Ishikawa (cell line): ENCODE measurements at regions not wholly inside any gene's neighbourhood (a gene's known extent, or its start where the extent isn't known, plus 50 kb on each side); places are given as distances from the start of the nearest gene placed in this dataset.

Source experiments
- CEBPB ChIP-seq: IDR thresholded peaks from 2 replicates; pipeline ENCODE4 v1.6.1; 2012
- EGR1 ChIP-seq: IDR thresholded peaks from 2 replicates; pipeline ENCODE4 v1.6.1; 2012
- EP300 ChIP-seq: IDR thresholded peaks from 2 replicates; pipeline ENCODE4 v1.6.1; 2012; ENCODE audit warnings: borderline replicate concordance
- MAX ChIP-seq: IDR thresholded peaks from 2 replicates; pipeline ENCODE4 v1.6.1; 2012
- NFIC ChIP-seq: IDR thresholded peaks from 2 replicates; pipeline ENCODE4 v1.6.1; 2012
- RAD21 ChIP-seq: IDR thresholded peaks from 2 replicates; pipeline ENCODE4 v1.6.1; 2012; ENCODE audit warnings: low read depth
- REST ChIP-seq: IDR thresholded peaks from 2 replicates; pipeline ENCODE4 v1.6.1; 2012; ENCODE audit warnings: low read depth, mild to moderate bottlenecking
- TAF1 ChIP-seq: IDR thresholded peaks from 2 replicates; pipeline ENCODE4 v1.6.1; 2012; ENCODE audit warnings: low read depth, mild to moderate bottlenecking
- TCF12 ChIP-seq: IDR thresholded peaks from 2 replicates; pipeline ENCODE4 v1.6.1; 2012; ENCODE audit warnings: low read depth
- TEAD4 ChIP-seq: IDR thresholded peaks from 2 replicates; pipeline ENCODE4 v1.6.1; 2012
- USF1 ChIP-seq: IDR thresholded peaks from 2 replicates; pipeline ENCODE4 v1.6.1; 2012
- YY1 ChIP-seq: IDR thresholded peaks from 2 replicates; pipeline ENCODE4 v1.6.1; 2012; ENCODE audit warnings: low read depth
- ZBTB7A ChIP-seq: IDR thresholded peaks from 2 replicates; pipeline ENCODE4 v1.6.1; 2012; ENCODE audit warnings: low read depth

GRCh38 chr22:47304854-47305253 lies 542.4 kb downstream of the TBC1D22A start:
- TF ChIP-seq REST (no peak), MAX (no peak), RAD21 (no peak), EP300 (no peak), USF1 (no peak), TAF1 (no peak), NFIC (no peak), TEAD4 (no peak), EGR1 (no peak), CEBPB (no peak), YY1 (no peak), TCF12 (no peak), ZBTB7A (no peak)
